NCI-H1436 (cell line): ENCODE measurements at regions not wholly inside any gene's neighbourhood (a gene's known extent, or its start where the extent isn't known, plus 50 kb on each side); places are given as distances from the start of the nearest gene placed in this dataset.

Experiments
- DNase-seq: peaks from one replicate; lab custom pipeline; 2025; lab: John Stamatoyannopoulos, UW

- no peak for DNase-seq
Observed at GRCh38 chr5:125205601-125206225, 459.3 kb upstream of the ZNF608 start.

GRCh38 chr5:125207856-125208255 lies 461.4 kb upstream of the ZNF608 start:
- no peak for DNase-seq

- no peak for DNase-seq
Observed at GRCh38 chr5:125209650-125210049, 463.2 kb upstream of the ZNF608 start.

- DNase-seq = no peak
Observed at GRCh38 chr5:125210242-125210947, 464.0 kb upstream of the ZNF608 start.

DNA sequence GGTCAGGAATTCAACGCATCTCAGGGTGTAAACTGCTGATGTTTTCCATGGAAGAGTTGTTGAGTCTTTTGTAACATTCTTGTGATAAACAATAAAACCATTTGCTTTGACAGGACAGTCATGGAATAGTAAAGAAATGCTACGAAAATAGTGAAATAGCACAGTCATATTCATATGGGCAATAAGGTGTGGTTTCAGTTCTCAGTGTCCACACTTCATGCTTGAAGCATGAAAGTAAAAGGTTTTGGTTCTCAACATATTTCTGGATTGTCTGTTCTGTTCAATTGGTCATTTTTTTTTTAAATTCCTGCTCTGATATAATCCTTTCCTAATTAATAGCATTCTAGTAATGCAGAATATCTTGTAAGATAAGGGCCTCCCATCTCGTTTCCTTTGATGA lies 467.6 kb upstream of the ZNF608 start:
- no peak for DNase-seq

DNA sequence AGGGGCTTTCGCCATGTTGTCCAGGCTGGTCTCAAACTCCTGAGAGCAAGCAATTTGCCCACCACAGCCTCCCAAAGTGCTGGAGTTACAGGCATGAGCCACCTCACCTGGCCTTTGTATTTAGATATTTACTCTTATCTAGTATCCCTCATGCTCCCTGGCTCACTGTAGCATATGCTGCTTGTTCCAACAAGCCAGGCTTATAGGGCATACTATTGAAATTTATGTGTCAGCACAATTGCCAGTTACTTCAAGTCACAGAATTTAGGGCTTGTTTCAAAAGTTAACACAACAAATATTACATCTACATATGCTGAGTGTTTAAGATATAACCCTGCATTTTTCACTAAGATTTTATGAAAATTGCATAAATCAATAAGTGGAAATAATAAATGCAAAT lies 469.2 kb upstream of the ZNF608 start:
- DNase-seq = no peak

GRCh38 chr5:125219710-125220109 lies 473.3 kb upstream of the ZNF608 start:
- no peak for DNase-seq

DNA sequence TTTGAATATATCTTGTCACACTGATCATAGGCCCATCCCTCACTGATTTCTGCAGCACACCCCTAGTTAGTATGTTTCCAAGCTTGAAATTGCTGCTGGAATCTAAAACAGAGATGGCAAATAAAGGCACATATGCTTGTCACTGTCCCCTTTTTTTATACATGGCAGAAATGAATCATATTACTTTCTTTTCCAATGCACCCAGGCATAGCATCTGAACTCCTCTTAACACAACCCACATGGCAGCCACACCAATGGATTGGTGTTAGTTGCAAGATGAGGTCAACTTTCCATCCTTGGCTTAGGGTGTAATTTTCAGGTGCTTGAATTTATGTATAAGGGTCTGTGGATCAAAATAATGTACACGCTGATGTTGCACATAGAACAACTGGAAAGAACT lies 473.8 kb upstream of the ZNF608 start:
- DNase-seq = no peak

- no peak for DNase-seq
Observed at GRCh38 chr5:125222597-125223240, 476.3 kb upstream of the ZNF608 start.

DNA sequence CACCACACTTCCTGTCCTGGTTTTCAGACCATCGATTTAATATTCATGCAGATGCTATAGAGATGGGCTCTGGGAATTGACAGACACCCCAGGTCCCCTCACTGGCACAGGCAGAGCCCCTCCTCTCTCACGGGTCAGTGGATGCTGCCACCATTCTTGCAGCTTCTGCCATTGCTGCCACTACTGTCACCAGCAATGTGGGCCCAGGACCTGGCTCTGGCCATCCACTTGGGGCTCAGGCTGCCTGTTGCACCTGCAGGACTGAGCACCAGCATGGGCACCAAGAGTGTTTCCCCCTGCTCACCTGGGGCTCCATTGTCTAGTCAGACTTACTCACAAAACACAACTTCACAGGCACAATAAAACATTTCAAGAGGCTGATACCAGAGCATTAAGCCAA lies 479.0 kb upstream of the ZNF608 start:
- no peak for DNase-seq

DNA sequence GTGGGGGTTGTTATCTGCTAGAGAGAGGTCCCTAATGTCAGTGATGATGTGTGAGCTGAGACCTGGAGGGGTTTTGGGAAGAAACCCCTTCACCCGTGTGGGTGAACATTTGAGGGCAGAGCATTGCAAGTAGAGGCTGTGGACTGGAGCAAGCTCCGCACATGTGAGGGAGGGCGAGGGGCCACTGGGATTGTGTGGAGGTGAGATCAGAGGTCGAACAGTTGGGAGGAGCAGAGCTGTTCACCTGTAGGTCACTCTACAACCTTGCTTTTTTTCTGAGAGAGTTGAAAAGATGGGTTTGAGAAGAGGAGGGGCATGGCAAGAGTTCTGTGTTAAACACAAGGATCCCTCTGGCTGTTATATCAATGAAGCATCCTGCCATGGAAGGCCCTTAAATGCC lies 480.4 kb upstream of the ZNF608 start:
- DNase-seq = no peak

DNA sequence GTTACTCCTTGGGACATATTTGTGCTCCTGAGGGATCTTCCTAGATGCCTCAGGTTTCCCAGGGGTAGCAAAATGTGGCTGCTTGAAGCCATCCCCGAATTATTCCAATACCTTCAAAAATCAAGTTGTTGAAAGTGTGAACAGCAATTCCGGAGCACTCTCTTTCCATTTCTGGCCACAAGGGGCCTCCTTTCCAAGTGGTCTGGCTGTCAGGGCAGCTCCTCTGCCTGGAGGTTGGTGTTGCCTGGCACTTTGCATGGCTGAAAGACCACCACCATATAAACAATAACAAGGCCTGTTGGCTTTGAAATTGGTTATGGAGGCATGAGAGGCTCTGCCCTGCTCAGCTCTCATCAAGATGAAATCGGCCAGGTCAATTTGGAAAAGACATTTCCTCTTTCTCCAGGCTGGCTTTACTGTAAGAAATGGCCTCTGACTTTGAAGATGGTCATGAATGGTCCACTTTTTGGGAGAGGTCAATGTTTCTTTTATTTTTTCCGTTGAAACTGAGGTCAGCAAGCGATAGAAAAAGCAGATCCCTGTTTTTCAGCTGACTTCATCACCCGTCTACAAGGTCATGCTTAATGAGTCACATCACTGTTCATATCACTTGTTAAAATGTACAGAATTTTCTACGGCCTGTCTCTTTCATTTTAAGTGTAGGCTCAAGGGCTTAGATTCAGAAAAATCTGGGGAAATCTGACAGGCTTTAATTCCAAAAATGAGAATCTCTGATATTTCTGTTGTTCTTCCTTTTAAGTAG lies 481.1 kb upstream of the ZNF608 start:
- DNase-seq = no peak

GRCh38 chr5:125228363-125229070 lies 482.1 kb upstream of the ZNF608 start:
- DNase-seq = peak; percentile 25

DNA sequence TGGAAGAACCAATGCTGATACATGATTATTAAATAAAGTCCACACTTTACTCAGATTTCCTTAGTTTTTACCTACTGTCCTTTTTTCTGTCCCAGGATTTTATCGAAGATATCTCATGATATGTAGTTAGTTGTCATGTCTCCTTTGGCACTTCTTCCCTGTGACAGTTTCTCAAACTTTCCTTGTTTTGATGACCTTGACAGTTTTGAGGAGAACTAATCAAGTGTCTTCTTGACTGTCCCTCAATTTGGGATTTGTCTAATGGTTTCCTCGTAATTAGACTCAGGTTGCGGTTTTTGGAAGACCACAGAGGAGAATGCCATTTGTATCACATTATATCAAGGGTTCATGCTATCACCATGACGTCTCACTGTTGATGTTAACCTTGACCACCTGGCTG lies 483.1 kb upstream of the ZNF608 start:
- no peak for DNase-seq

- DNase-seq = no peak
Observed at GRCh38 chr5:125232779-125233230, 486.4 kb upstream of the ZNF608 start.

- no peak for DNase-seq
Observed at GRCh38 chr5:125233944-125234343, 487.5 kb upstream of the ZNF608 start.

GRCh38 chr5:125236007-125236406 lies 489.6 kb upstream of the ZNF608 start:
- DNase-seq = no peak

DNA sequence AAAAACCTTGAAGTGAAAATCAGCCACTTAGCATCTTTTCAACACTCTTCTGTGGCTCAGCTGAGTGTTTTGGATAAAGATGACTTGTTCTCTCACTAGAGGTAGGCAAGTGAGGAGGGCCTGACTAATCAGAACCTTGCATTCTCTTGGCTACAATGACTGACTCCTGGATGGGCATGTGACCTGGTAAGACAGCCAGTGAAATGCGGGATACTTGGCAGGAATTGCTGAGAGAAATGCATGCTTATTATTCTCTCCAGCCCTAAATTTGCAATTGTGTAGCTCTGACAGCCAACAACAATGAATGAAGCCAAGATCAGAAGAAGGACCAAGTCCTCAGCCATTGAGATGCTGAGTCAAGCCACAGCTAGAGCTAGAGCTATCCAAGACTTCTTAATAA lies 490.5 kb upstream of the ZNF608 start:
- no peak for DNase-seq

DNA sequence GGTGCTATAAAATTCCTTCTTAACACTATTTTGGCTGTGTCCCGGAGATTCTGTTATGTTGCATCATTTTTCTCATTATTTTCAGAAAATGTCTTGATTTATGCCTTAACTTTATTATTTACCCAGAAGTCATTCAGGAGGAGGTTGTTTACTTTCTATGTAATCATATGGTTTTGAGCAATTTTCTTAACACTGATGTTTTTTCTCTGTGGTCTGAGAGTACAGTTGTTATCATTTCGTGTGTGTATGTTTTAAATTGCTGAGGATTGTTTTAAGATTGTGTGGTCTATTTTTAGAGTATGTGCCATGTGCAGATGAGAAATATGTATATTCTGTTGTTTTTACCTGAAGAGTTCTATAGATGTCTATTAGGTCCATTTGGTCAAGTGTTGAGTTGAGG lies 498.1 kb upstream of the ZNF608 start:
- DNase-seq = no peak

DNA sequence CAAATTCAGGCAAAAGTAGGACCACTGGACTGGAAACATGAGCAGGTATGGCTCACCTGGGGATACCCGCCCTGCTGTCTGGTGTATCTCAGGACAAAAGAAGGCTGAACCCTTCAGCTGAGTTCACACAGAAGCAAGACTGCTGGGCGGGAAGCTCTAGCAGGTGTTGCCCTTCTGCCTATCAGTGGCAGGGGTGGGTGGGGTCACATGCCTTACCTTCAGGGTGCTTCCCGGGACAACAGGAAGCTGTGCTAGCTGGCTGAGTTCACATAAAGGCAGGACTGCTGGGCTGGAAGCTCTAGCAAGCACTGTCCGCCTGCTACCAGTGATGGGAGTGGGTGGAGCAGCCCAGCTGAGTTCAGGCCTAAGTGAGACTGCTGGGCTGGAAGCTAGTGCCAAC lies 498.8 kb upstream of the ZNF608 start:
- DNase-seq = no peak

- no peak for DNase-seq
Observed at GRCh38 chr5:125249400-125249799, 503.0 kb upstream of the ZNF608 start.

- no peak for DNase-seq
Observed at GRCh38 chr5:125251703-125252102, 505.3 kb upstream of the ZNF608 start.
